ENCODE measurements at regions not wholly inside any gene's neighbourhood (a gene's known extent, or its start where the extent isn't known, plus 50 kb on each side); places are given as distances from the start of the nearest gene placed in this dataset.

DNA sequence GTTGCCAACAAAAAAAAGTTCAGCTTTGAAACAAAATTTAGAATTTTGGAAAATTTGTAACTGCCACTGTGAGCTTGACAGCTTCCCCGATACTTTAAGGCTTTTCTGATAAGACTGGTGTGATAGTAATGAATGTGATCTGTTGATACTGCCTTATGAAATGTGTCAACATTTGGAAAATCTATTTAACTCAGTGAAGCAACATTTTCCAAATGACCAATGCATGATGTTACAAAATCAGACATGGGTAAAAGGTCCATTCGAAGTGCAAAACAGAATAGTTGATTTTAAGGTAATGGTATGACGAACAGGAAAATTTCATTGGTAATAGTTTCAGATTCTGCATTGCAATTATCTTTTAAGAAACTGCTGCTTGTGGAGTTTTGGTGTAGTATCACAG, 175.4 kb downstream of the SEM1 start:
- Histone ChIP-seq H3K4me1 (no peaks in the 10 kb centered on the region), H3K9me3 (no peaks in the 10 kb centered on the region), H3K27ac (no peak overlapping the region), H3K36me3 (no peaks in the 10 kb centered on the region), H3K4me3 (no peak overlapping the region), H3K27me3 (no peaks in the 10 kb centered on the region)
- 54 to 76% methylated on average over 3 of the region's 3 CpGs for WGBS, 2 donors
- no peak for DNase-seq
- intact Hi-C loops (cut with DNase I): no loop called here
- TF ChIP-seq EP300 (IDR thresholded peaks at IDR 0.05) (no peak), POLR2AphosphoS5 (IDR thresholded peaks at IDR 0.05) (no peak), POLR2A (IDR thresholded peaks at IDR 0.05) (no peak)
- TF ChIP-seq, protein P1, sequence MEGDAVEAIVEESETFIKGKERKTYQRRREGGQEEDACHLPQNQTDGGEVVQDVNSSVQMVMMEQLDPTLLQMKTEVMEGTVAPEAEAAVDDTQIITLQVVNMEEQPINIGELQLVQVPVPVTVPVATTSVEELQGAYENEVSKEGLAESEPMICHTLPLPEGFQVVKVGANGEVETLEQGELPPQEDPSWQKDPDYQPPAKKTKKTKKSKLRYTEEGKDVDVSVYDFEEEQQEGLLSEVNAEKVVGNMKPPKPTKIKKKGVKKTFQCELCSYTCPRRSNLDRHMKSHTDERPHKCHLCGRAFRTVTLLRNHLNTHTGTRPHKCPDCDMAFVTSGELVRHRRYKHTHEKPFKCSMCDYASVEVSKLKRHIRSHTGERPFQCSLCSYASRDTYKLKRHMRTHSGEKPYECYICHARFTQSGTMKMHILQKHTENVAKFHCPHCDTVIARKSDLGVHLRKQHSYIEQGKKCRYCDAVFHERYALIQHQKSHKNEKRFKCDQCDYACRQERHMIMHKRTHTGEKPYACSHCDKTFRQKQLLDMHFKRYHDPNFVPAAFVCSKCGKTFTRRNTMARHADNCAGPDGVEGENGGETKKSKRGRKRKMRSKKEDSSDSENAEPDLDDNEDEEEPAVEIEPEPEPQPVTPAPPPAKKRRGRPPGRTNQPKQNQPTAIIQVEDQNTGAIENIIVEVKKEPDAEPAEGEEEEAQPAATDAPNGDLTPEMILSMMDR (IDR thresholded peaks at IDR 0.05): no peak

DNA sequence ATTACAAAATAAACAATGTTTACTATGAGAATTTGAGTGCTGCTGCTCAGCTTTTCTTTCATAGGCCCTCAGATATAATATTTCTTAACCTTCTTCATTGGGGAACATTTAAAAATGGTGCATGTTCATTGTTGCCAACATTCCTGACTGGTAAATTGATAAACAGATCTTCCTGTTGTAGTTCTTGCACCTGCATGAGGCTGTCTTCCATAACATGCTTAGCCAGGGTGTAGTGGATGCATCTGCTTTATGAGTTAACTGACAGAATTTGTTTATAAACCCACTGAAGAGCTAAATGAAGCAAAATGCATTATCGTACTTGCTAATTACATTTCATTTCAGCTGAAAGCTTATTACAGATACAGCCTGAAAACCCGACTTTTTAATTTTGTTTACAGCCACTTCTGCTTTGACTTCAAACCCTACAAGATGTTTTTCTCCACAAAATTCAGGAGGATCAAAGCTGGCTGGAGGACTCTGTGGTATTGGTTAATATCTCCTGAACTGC, 177.2 kb downstream of the SEM1 start:
- H3K4me3 ChIP-seq: no peak overlapping the region
- no peaks in the 10 kb centered on the region for H3K27me3 ChIP-seq
- H3K36me3 ChIP-seq: no peaks in the 10 kb centered on the region
- no peak for DNase-seq
- H3K4me1 ChIP-seq: no peaks in the 10 kb centered on the region
- 73 to 77% methylated on average over 2 of the region's 2 CpGs for WGBS, 2 donors
- intact Hi-C loops (cut with DNase I): no loop called here
- TF ChIP-seq POLR2AphosphoS5 (IDR thresholded peaks at IDR 0.05) (no peak), EP300 (IDR thresholded peaks at IDR 0.05) (no peak), POLR2A (IDR thresholded peaks at IDR 0.05) (no peak)
- TF ChIP-seq, protein P1 (IDR thresholded peaks at IDR 0.05): no peak
- no peaks in the 10 kb centered on the region for H3K9me3 ChIP-seq
- no peak overlapping the region for H3K27ac ChIP-seq

DNA sequence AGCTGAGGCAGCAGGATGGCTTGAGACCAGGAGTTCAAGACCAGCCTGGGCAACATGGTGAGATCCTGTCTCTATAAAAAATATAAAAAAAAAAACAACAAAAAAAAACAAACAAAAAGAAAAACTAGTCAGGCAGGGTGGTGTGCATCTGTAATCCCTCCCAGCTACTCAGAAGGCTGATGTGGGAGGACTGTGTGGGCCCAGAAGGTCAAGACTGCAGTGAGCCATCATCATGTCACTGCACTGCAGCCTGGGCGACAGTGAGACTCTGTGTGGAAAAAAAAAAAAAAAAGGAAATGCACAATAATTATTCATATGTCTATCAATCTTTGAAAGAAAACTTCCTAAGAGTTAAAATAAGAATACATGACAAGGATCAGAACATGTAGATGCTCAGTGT, 178.3 kb downstream of the SEM1 start:
- H3K4me1 ChIP-seq: no peaks in the 10 kb centered on the region
- H3K27ac ChIP-seq: no peak overlapping the region
- no peak for DNase-seq
- no peaks in the 10 kb centered on the region for H3K36me3 ChIP-seq
- H3K4me3 ChIP-seq: no peak overlapping the region
- no peak for TF ChIP-seq EP300 (IDR thresholded peaks at IDR 0.05)
- TF ChIP-seq POLR2AphosphoS5 (IDR thresholded peaks at IDR 0.05): no peak
- no peak for TF ChIP-seq POLR2A (IDR thresholded peaks at IDR 0.05)
- TF ChIP-seq, protein P1 (IDR thresholded peaks at IDR 0.05): no peak
- intact Hi-C loops (cut with DNase I): no loop called here
- H3K9me3 ChIP-seq: no peaks in the 10 kb centered on the region
- no peaks in the 10 kb centered on the region for H3K27me3 ChIP-seq
- WGBS, 2 donors: 69 to 86% methylated on average over 1 of the region's 1 CpG

DNA sequence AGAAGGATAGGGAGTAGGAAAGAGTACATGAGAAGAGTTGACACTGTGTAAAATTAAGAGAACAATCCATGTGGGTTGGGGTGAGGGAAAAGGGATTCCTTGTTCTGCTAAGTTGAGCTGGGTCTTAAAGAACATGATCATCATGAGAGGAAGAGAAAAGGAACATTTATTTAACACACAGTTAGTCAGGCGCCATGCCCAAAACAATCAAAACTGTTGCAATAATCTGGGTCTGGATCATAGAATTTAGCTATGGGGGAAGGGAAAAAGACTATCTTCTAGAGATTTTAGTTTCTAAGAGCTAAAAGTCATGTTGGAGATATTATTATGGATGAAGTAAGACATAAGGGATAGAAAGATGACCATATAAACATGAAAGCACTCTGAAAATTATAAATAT, 178.9 kb downstream of the SEM1 start:
- H3K4me1 ChIP-seq: no peaks in the 10 kb centered on the region
- H3K36me3 ChIP-seq: no peaks in the 10 kb centered on the region
- TF ChIP-seq POLR2A (IDR thresholded peaks at IDR 0.05) (no peak), EP300 (IDR thresholded peaks at IDR 0.05) (no peak), POLR2AphosphoS5 (IDR thresholded peaks at IDR 0.05) (no peak)
- TF ChIP-seq, protein P1 (IDR thresholded peaks at IDR 0.05): no peak
- WGBS, 2 donors: 82 to 100% methylated on average over 1 of the region's 1 CpG
- H3K9me3 ChIP-seq: no peaks in the 10 kb centered on the region
- H3K27ac ChIP-seq: no peak overlapping the region
- no peak for DNase-seq
- no peaks in the 10 kb centered on the region for H3K27me3 ChIP-seq
- no peak overlapping the region for H3K4me3 ChIP-seq
- intact Hi-C loops (cut with DNase I): no loop called here

DNA sequence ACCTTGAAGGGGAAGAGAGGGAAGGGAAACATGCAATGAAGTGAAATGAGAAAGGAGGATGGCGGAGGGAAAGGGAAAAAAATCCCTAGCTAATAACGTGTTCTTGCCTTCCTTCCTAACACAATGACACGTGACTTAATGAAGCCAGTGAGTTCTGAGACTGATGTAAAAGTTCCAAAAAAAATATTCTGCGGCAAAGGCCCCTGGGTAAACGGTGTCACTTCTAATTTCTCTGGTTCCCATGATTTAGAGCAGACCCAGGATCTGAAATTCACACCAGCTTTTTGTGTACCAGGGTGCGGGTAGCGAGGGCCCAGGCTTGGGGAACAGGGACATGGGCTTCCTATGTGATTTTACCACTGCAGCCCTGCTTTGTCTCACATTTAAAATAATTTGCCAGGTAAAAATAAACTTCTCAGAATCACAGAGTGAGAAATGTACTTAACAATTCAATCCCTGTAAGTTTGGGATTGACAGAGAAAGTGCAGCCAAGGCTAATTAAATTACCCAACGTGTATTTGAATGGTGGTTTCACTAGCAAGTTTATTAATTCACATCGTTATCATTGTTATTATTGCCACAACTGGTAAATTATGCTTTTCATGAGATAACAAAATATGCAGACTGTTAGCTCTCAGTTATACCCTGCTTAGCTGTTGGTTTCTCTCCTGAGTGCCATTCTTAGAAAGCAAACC, 182.4 kb downstream of the SEM1 start:
- TF ChIP-seq POLR2A (IDR thresholded peaks at IDR 0.05): no peak
- TF ChIP-seq, protein P1 (IDR thresholded peaks at IDR 0.05): no peak
- no peak for TF ChIP-seq POLR2AphosphoS5 (IDR thresholded peaks at IDR 0.05)
- no peak for TF ChIP-seq EP300 (IDR thresholded peaks at IDR 0.05)
- H3K27ac ChIP-seq: no peak overlapping the region
- H3K36me3 ChIP-seq: no peaks in the 10 kb centered on the region
- 62 to 72% methylated on average over 9 of the region's 9 CpGs for WGBS, 2 donors
- no peaks in the 10 kb centered on the region for H3K9me3 ChIP-seq
- DNase-seq: no peak
- no peaks in the 10 kb centered on the region for H3K27me3 ChIP-seq
- H3K4me1 ChIP-seq: no peaks in the 10 kb centered on the region
- intact Hi-C loops (cut with DNase I): no loop called here
- H3K4me3 ChIP-seq: no peak overlapping the region

Data from sigmoid colon (tissue), 6 donors.